ENCODE measurements at regions not wholly inside any gene's neighbourhood (a gene's known extent, or its start where the extent isn't known, plus 50 kb on each side); places are given as distances from the start of the nearest gene placed in this dataset.

DNA sequence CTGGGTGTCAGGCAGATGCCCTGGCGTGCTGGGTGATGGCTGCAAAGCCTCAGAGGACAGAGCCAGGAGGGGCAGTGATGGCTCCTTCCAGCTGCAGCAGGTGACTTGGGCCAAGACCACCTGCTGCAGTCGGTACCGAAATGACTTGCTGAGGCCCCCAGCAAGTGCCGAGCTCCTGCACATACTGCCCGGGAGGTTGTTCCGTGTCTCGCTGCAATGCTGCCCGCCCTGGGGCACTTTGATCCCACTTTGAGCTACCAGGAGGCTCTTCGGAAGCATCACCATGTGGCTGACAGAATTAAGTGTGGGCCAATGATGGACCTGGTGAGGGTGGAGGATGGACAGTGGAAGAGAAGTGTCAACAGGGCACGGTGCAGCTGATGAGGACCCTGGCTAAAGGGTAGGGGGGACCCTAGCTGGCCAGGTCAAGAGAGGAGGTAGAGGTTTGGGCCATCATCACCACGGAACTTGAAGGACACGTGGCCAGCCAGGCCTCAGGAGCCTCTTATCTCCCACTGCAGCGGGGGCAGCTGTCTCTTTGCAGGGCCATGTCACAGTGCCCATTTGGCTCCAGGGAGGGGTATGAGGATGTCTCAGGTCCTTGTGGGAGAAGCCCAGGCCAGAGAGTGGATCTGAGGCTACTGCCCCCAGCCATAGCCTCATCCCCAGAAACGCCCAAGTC lies 51.1 kb upstream of the NANOS1 start:
- no peak for DNase-seq (ENCODE audit: low spot score)

DNA sequence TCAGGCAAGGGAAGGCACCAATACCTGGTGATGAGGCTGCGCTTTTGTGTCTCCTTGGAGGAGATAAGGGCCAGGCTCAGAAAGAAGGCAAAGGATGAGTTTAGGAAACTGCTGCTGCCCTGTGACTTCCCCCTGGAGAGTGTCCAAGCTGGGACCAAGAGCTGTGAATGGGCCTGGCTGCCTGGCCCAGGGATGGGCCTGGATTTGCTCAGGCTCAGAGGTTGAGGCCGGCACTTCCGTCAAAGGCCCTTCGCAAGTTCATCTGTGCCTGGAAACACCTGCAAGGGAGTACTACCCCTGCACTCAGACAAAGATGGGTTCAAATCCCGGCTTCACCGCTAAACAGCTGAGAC lies 50.5 kb upstream of the NANOS1 start:
- ATAC-seq (ENCODE audit: low FRiP score) (no peak), DNase-seq (ENCODE audit: low spot score) (no peak)
- TF ChIP-seq, protein P1, sequence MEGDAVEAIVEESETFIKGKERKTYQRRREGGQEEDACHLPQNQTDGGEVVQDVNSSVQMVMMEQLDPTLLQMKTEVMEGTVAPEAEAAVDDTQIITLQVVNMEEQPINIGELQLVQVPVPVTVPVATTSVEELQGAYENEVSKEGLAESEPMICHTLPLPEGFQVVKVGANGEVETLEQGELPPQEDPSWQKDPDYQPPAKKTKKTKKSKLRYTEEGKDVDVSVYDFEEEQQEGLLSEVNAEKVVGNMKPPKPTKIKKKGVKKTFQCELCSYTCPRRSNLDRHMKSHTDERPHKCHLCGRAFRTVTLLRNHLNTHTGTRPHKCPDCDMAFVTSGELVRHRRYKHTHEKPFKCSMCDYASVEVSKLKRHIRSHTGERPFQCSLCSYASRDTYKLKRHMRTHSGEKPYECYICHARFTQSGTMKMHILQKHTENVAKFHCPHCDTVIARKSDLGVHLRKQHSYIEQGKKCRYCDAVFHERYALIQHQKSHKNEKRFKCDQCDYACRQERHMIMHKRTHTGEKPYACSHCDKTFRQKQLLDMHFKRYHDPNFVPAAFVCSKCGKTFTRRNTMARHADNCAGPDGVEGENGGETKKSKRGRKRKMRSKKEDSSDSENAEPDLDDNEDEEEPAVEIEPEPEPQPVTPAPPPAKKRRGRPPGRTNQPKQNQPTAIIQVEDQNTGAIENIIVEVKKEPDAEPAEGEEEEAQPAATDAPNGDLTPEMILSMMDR (IDR thresholded peaks at IDR 0.05): no peak

More for the DNA sequence above, 51.1 kb upstream of the NANOS1 start:
- ATAC-seq (ENCODE audit: low FRiP score): no peak
- TF ChIP-seq, protein P1 (IDR thresholded peaks at IDR 0.05): no peak

DNA sequence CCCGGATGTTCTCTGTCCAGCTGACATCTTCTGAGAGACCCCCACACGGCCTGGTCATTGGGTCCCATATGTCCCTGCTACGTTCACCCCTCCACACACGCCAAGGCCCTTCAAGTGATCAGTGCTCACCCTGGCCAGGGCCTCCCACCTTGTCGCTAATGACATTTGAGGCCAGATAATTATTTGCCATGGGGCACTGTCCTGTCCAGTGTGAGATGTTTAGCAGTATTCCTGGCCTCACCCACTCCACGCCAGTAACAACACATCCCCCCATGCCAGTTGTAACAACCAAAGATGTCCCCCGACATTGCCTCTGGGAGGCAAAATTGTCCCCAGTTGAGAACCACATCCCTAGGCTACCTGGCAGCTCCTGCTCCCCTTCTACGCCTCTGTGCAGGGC lies 49.9 kb upstream of the NANOS1 start:
- DNase-seq (ENCODE audit: low spot score): no peak
- no peak for ATAC-seq (ENCODE audit: low FRiP score)
- TF ChIP-seq, protein P1 (IDR thresholded peaks at IDR 0.05): no peak

Measured in omental fat pad (tissue), 3 donors.